Superior temporal gyrus (tissue), 1 donor: ENCODE measurements at regions not wholly inside any gene's neighbourhood (a gene's known extent, or its start where the extent isn't known, plus 50 kb on each side); places are given as distances from the start of the nearest gene placed in this dataset.

Experiments
- DNase-seq: peaks from one replicate; pipeline ENCODE4 v3.0.0-alpha.2; 2016; ENCODE audit errors: extremely low spot score

DNA sequence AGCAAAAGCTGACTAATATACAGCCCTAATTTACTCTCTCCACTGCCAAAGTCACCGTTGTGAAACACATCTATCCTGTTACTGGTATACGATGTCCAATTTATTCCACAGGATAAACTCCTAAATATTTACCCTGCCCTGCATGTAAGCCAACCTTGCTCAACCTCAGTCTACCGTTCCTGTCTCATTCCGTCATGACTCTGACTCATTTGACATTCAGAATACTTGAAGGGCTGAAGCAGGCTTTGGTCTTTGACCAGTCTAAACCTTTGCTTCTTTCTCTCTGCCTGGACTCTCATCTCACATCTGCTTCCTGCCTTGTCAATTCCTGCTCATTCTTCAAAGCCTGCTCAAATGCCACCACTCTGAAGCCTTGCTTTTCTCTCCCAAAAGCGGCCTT is 157.5 kb downstream of the SCP2D1 start:
- DNase-seq: no peak

DNA sequence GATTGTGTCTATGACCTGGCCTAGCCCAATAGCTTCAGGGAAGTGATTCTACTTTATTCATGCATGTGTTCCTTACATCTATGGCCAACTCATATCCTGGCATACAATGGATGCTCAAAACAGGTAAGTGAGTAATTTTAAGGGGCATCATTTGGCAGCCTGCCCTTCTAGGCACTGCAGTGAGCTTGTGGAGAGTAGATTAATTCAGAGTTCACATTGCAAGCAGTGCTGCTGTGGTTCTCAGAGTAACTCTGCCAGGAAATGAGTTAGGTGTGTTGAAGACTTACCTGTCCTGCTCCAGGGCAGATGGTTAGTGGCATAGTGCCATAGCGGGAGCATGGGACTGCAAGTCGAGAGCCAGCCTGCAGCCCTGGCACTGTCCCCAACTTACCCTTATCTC is 158.0 kb downstream of the SCP2D1 start:
- DNase-seq: no peak

DNA sequence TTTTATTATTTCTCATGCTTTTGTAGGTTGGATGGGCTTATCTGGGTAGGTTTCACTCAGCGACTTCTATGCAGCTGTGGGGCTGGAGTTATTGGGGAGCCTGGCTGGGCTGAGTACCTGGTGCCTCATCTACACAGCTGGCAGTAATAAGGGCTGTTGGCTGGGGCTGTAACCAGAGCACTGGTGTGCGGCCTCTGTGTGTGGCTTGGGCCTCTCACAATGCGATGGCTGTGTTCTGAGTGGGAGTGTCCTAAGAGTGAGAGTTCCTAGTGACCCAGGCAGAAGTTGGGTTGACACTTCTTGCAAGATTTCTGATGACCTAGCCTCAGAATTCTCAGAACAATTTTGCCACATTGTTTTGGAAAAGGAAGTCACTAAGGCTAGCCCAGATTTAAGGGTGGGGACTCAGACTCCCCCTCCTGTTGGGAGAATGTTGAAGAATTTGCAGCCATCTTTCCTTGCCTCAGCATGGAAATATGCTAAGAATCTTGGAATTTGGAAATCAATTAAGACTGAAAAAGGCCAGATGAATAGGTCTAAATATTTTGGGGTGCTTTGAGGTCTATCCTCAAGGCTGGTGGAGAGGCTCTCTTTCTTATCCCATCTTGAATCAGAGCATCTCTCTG is 158.8 kb downstream of the SCP2D1 start:
- no peak for DNase-seq

DNA sequence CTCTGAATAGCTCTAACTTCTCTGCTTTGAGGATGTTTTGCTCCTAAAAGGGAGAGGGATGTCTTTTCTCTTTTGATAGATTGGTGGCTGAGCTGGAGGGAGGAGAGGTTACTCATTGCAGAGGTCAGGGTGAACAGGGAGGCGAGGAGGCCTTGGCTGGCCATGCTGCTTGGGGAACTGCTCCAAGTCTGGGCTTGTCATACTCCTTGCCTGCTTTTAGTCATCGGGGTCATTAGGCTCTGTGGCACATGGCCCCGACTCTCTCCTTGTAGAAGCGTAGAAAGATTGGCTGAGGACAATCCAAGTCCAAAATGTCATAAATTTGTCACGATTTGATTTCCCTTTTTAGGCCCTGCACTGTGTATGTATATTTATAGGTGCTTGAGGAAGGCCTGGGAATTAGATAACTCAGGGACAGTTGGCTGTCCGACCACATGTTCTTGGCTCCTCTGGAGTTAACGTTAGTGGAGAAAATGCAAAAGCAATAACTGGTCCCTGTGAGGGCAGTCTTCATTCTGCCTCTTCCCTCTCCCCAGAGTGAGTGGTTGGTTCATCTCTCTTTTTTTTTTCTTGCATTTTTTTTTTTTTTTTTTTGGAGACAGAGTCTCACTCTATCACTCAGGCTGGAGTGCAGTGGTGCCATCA is 160.1 kb downstream of the SCP2D1 start:
- no peak for DNase-seq

DNA sequence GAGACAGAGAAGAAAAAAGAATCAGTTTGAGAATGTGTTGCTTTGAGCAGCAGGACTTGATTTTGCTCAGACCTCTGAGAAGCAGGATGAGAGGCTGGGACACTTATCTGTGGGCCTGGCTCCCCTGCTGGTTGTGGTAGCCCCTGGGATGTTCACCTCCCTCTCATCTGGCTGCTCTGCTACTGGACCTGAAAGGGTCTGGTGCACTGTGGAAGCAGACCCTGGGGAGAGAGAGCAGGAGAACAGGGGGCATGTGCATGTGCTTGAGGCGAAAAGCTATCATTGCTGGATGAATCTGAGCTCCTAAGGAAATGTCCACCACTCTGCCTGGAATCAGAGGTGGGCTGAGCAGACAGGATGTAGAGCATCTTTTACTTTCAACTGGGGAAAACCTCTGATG is 161.1 kb downstream of the SCP2D1 start:
- no peak for DNase-seq

DNA sequence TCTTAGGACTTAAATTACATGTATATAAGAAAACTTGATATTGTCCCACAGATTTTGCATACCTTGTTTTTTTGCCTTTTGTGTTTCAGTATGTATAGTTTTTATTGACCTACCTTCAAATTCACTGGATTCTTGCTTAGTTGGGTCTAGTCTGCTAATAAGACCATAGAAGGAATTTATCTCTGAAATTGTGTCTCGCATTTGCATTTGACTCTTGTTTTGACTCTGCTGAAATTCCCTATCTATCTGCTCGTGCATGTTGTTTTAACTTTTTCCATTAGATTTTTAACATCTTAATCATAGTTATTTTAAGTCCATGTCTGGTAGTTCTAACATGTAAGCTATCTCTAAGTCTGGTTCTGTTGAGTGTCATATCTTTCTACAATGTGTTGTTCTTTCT is 163.9 kb downstream of the SCP2D1 start:
- DNase-seq: no peak

DNA sequence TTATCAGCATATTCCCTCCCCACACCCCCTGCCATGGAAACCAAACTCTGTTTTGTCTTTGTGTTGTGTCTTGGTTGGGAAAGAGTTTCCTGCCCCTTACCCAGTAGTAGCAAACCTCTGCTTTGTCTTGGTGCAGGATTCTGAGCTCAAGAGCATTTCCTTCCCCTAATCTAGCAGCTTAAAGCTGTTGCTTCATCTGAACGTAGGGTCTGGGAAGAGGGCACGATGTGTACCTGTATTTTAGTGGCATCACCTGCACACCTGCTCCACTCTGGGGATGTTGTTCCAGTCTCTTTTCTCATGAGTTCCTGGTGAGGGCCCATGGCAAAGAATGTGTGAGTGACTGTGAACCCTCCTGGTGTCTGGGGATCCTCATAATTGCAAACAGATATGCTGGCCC is 164.7 kb downstream of the SCP2D1 start:
- no peak for DNase-seq

DNA sequence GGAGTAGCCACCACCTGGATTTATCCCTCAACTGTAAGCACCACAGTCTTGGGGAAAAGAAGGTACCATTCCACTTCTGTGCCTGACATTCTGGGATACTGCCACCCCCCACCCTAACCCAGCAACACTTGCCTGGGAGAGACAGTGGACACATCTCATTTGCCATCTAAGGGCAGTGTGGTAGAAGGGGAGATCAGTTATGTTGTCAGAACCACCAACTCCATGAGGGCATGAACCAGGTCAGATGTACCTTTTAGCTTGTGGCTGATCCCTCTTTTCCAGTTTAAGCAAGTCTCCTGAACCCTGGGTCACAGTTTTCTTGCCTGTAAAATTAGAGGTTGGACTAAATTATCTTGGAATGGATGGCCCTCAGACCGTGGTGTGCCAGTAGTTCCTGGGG is 165.5 kb downstream of the SCP2D1 start:
- no peak for DNase-seq

DNA sequence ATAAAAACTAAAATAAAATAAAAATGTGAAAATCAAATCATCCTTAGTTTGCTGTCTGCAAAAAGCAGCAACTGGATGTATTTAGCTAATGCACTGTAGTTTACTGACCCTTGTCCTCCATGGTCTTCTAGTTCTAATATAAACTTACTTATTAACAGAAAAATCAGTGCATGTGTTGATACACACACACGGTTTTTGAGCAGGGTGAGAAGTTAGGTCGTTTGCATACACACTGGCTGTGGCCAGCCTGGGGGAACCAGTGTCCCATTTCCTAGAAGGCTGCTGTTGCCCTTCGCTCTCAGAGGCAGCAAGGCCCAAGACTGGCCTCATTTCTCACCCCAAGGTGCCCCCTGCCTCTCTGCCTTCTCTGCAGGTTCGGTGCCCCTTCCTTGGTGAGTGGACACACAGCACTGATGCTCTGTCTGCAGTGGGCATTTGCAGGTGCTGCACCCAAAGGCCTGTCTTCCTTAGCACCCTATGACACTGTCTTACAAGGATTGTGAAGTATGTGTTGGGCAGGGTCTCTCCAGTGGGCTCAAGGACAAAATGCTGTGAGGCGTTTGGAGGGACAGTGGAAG is 168.5 kb downstream of the SCP2D1 start:
- DNase-seq: no peak

DNA sequence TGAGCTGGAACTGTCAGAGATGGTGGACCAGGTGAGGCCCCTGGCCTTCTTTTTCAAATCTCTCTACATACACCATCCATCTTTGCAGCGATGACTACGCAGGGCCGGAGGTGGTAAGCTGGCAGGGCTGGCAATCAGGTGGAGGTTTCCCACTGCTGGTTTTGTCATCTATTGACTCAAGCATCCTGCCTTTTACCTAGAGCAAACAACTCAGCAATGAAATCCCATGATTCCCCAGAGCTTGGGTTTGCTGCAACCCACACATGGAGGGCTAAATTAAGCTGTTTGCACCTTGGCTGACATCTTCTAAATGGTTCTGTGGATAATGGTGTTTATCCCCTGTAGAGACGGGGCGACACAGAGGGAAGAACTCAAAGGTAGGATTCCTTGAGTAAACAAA is 170.2 kb downstream of the SCP2D1 start:
- no peak for DNase-seq

DNA sequence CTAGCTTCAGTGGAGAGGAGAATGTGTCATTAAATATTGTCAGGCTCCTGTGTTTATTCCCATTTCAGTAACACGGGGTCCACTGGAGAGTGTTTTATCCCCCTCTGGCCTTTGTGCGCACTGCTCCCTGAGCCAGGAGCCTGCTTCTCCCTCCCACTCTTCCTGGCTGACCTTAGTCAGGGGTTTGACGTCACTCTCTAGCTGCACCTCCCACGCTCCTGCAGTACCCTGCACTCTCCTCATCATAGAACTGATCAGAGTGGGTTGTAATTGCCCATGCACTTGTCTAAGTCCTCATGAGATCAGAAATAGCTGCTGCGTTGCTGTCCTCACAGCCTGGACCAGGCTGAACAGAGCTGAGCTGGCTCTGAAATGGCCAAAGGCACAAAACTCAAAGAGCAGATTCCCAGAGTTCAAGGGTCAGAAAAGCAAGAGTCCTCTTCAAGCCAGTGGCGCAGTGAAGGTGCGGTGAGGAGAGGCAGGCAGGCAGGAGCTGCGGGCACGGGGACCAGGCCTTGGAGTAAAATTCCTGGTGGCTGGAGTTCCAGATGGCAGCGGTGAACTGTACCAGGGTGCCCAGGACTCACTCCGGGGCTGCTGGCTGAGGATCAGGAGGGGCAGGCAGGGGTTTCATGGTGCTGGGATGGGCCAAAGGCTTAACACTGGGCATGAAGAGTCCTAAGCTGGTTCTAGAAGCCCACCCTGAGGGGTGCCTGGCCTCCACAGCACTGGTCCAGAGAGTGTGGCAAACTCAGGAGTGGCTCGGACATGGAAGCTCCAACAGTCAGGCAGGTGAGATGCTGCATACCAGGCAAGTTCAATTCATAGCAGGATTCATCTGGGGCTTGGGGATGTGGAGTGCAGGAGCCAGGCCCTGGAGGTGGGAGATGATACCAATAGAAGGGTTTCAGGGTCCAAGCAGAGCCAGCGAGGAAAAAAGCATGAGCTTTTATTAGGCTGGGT is 170.9 kb downstream of the SCP2D1 start:
- DNase-seq: no peak

DNA sequence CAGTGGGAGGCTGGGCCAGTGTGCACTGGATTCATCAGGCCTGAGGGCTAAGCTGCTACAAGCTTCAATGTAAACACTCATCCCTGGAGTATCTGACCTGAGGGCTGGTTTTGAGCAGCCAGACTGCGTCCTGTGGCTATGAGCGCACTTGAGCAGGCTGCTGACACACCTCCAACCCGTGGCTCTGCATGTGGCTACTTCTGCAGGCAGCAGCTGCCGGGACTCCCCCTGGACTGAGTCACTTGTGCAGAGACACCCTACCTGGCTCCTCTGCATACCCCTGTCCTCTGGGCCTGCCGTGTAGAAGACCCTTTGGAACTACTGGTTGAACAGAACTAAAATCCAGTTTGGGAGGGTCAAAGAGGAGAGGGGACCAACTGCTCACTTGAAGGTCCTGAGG is 172.0 kb downstream of the SCP2D1 start:
- no peak for DNase-seq

DNA sequence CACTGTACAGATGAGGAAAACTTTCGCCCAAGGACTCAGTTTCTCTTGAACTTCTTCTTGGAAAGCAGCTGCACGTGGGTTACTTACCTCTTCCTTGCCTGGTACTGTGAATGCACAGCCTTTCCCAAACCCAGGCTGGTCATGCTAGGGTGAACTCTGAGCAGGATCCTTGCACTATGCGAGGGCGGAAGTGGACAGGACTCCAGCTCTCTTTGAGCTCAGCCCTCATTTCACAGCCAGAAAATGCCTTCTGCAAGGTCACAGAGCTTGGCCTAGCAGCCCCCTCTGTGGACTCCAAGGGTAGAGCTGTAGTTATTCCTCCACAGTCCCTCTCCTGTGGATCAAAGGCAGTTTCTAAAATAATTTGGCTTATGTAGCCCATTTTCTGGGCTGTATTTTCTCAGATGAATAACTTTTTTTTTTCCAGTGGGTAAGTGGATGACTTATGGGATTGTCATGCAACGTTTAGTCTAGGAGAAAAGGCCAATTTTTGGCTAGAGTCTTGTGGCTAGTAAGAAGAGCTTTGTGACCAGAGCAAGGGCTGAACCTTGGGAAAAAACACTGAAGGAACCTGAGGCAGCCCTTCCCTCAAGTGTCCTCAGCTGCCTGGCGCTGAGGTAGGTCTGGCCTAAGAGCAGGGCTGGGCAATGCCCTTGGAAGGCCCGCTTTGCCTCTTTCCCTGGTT is 172.7 kb downstream of the SCP2D1 start:
- DNase-seq: no peak

DNA sequence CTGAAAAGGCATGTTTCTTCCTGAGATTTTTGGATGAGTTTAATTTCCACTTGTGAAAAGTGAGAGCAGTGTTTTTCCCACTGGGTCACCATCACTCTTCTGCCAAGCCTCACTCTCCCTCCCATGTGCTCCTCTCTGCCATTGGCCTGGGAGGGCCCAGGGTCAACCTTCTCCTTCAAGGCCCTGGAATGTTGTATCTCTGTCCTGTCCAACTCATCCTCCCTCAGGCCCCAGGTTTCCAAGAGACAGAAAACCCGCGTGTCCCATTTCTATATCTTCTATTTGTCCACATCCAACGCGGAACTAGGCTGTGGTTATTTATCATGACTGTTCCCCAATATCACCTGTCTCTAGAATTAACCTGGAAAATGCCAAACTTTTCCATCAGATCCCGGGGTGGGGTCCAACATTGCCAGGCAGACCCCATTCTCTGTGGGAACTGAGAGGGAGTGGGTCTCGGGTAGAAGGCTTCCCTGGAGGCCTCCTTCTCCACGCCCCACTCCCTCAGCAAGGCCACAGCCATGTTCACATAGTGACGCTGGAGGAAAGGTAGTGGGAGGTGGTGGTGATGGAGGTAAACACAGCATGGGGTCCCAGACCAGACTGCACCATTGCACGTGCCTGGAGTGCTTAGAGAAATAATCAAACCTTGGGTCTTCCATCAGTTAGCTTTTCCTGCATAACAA is 173.5 kb downstream of the SCP2D1 start:
- DNase-seq: no peak

DNA sequence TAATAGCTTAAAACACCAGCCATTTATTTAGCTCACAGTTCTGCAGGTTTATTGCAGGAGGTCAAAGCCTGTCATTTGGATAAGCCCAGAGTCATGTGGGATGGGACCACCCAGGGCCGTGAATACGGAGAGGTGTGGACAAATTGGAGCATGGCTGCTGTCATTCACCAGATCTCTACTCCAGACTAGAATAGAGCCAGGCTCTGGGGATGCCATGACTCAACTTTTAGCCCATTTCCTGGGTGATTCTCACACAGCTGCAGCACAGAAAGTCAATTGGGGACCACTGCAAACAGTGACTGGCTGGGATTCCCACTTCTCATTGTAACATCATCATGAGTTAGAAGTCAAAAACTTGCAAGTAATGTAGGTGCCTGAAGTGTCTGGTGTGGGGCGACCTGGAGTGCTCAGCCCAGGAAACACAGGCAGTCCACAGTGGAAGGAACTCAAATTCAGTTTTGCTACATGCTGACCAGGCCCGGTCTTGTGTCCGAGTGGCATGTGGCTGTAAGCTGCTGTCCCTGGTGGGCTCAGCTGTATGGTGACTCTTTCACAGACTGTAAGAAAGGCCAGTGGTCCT is 174.3 kb downstream of the SCP2D1 start:
- no peak for DNase-seq

DNA sequence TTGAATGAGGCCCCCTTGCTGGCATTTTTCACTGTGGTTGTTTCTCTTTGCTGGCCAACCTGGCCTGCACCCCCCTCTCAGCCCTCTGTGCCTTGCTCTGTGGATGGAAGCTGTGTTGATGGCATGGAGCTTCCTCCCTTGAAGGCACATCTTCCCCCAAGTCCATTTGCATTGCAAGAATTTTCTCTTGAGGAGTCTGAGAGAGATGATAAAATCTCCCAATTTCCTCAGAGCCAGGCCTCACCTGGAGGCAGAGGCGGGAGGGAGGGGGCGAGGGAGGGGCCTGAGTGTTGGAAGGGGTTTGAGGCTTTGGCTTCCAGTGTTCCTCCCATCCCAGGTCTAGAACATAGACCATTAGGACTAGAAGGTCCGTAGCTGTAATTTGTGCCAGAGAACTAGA is 175.1 kb downstream of the SCP2D1 start:
- DNase-seq: no peak

DNA sequence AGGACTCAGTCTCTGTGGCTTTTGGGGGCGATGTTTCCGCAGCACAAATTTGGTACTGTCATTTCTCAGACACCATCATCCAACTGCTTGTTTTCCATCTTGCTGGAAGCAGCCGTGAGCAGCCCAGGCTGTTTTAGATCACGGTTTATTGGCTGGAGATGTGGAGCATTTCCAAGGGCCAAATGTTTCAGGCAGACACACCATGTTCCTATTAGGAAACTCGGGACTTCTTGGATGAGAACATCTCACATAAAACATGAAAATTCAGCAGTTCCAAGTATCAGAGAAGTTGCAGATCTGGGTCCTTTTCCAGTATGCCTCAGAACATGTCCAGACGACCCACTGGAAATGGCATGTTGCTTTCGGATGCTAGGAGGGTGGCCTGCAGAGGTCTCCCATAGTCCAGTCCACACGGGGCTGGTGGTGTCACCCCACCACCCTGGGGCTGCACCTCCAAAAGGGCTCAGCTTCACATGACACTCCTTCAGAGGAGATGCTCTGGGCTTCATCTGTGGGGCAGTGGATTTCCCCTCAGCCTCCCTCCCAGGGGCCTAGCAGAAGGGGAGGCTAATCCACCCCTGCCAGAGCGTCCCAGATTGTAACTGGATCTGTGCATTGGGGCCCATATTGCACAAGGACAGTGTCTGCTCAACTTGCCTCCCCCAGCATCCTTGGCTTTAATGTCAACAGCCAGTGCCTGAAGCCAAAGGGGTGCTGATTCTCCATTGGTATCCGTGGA is 176.3 kb downstream of the SCP2D1 start:
- no peak for DNase-seq

DNA sequence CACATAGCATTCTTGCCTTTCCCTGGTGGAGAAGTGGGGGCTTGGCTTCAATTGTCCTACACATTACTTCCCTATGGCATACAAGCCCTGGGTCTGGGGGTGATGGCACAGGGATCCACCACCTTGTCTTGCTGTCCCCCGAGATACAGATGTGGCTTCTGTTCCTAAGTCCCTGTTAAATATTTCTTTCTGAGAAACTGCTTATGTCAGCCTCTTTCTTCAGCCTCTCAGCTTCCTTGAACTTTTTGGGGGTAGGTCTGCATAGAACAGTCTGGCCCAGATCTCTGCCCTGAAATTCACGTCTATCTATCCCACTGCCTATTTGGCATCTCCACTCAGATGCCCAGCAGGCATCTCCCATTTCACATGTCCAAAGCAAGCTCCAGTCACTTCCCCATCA is 177.4 kb downstream of the SCP2D1 start:
- DNase-seq: no peak

DNA sequence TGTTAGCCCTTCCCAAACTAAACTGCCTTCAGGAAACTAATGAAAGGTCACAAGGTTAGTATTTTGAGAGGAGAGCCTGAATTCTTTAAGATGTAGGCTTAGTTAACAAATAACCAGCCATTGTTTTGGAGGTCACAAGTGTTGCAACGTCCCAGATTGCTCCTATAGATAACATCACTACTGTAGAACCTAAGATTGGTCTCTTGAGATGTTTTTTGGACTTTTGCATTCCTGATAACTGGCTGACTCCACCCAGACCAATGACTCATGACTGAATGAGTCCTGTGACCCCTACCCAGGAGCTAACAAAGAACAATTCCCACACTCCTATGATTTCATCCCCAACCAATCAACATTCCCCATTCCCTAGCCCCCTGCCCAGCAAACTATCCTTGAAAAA is 178.8 kb downstream of the SCP2D1 start:
- no peak for DNase-seq

DNA sequence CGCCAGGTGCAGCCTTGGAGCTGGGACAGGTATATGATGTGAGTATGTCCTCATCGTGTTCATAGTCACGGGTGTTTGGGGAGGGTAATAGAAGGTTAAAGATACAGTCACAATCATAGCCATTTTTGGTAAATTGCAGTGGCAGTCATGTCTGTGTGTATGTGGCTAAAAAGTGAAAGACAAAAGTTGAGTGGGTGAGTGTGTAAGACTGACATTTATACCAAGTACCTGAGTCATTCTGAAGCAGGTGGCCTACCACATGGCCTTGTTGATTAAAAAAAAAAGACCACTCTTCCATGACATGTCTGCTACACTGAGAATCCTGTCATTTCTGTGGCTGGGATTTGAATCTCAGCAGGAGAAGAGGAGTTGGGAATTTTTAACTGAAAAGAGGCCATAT is 181.9 kb downstream of the SCP2D1 start:
- no peak for DNase-seq
